IPS-NIHi11 (cell line): ENCODE measurements at regions not wholly inside any gene's neighbourhood (a gene's known extent, or its start where the extent isn't known, plus 50 kb on each side); places are given as distances from the start of the nearest gene placed in this dataset.
A peak's percentile ranks its signal among the peaks of the same experiment; 100 is the strongest.

Source experiments
- DNase-seq: peaks from one replicate; pipeline ENCODE4 v3.0.0; 2012; ENCODE audit warnings: mixed read lengths, low spot score

GRCh38 chr5:174374206-174374605, 328.7 kb downstream of the NSG2 start:
- DNase-seq = no peak

- DNase-seq = no peak
These were observed 330.6 kb downstream of the NSG2 start for GRCh38 chr5:174376056-174376455.

GRCh38 chr5:174376726-174377373, 331.3 kb downstream of the NSG2 start:
- DNase-seq = no peak

- no peak for DNase-seq
These were observed 332.8 kb downstream of the NSG2 start for GRCh38 chr5:174378121-174378874.

- DNase-seq = no peak
These were observed 334.8 kb downstream of the NSG2 start for GRCh38 chr5:174380311-174380710.

- DNase-seq = no peak
These were observed 335.7 kb downstream of the NSG2 start for GRCh38 chr5:174381241-174381640.

GRCh38 chr5:174383210-174384167, 338.0 kb downstream of the NSG2 start:
- no peak for DNase-seq

GRCh38 chr5:174384509-174384947, 339.0 kb downstream of the NSG2 start:
- no peak for DNase-seq

GRCh38 chr5:174386306-174386705, 338.1 kb upstream of the MSX2 start:
- DNase-seq = no peak

GRCh38 chr5:174386846-174387245, 337.5 kb upstream of the MSX2 start:
- no peak for DNase-seq

- DNase-seq = no peak
These were observed 336.9 kb upstream of the MSX2 start for GRCh38 chr5:174387448-174387847.

- DNase-seq = no peak
These were observed 331.5 kb upstream of the MSX2 start for GRCh38 chr5:174392892-174393291.

- DNase-seq = no peak
These were observed 327.8 kb upstream of the MSX2 start for GRCh38 chr5:174396541-174396940.

GRCh38 chr5:174397206-174397605, 327.2 kb upstream of the MSX2 start:
- DNase-seq = no peak

- no peak for DNase-seq
These were observed 326.2 kb upstream of the MSX2 start for GRCh38 chr5:174398171-174398570.

- no peak for DNase-seq
These were observed 325.0 kb upstream of the MSX2 start for GRCh38 chr5:174399411-174399810.

GRCh38 chr5:174400461-174400860, 323.9 kb upstream of the MSX2 start:
- no peak for DNase-seq

GRCh38 chr5:174401793-174402192, 322.6 kb upstream of the MSX2 start:
- DNase-seq = no peak

- DNase-seq = no peak
These were observed 322.1 kb upstream of the MSX2 start for GRCh38 chr5:174402222-174402812.

GRCh38 chr5:174404848-174405247, 319.5 kb upstream of the MSX2 start:
- no peak for DNase-seq

GRCh38 chr5:174409070-174409469, 315.3 kb upstream of the MSX2 start:
- peak; percentile 33 for DNase-seq

- no peak for DNase-seq
These were observed 314.4 kb upstream of the MSX2 start for GRCh38 chr5:174409971-174410370.
